ENCODE measurements at regions not wholly inside any gene's neighbourhood (a gene's known extent, or its start where the extent isn't known, plus 50 kb on each side); places are given as distances from the start of the nearest gene placed in this dataset.

GRCh38 chr1:164969253-164969652, 387.3 kb downstream of the LMX1A start:
- Histone ChIP-seq H3K27ac (no peak overlapping the region), H3K36me3 (no peaks in the 10 kb centered on the region), H3K9me3 (no peaks in the 10 kb centered on the region), H3K4me3 (no peak overlapping the region), H3K27me3 (ENCODE audit: low read depth) (no peaks in the 10 kb centered on the region), H3K4me1 (no peaks in the 10 kb centered on the region)
- ATAC-seq (no peak), DNase-seq (no peak)
- intact Hi-C loops (cut with DNase I): no loop called here
- TF ChIP-seq, protein P1, sequence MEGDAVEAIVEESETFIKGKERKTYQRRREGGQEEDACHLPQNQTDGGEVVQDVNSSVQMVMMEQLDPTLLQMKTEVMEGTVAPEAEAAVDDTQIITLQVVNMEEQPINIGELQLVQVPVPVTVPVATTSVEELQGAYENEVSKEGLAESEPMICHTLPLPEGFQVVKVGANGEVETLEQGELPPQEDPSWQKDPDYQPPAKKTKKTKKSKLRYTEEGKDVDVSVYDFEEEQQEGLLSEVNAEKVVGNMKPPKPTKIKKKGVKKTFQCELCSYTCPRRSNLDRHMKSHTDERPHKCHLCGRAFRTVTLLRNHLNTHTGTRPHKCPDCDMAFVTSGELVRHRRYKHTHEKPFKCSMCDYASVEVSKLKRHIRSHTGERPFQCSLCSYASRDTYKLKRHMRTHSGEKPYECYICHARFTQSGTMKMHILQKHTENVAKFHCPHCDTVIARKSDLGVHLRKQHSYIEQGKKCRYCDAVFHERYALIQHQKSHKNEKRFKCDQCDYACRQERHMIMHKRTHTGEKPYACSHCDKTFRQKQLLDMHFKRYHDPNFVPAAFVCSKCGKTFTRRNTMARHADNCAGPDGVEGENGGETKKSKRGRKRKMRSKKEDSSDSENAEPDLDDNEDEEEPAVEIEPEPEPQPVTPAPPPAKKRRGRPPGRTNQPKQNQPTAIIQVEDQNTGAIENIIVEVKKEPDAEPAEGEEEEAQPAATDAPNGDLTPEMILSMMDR (IDR thresholded peaks at IDR 0.05): no peak

- Histone ChIP-seq H3K4me3 (no peak overlapping the region), H3K27ac (no peak overlapping the region), H3K36me3 (no peaks in the 10 kb centered on the region), H3K4me1 (no peaks in the 10 kb centered on the region), H3K27me3 (ENCODE audit: low read depth) (no peaks in the 10 kb centered on the region), H3K9me3 (no peaks in the 10 kb centered on the region)
- no peak for ATAC-seq
- TF ChIP-seq, protein P1 (IDR thresholded peaks at IDR 0.05): no peak
- no peak for DNase-seq
- intact Hi-C loops (cut with DNase I): no loop called here
These were observed 389.2 kb downstream of the LMX1A start for GRCh38 chr1:164967300-164967699.

DNA sequence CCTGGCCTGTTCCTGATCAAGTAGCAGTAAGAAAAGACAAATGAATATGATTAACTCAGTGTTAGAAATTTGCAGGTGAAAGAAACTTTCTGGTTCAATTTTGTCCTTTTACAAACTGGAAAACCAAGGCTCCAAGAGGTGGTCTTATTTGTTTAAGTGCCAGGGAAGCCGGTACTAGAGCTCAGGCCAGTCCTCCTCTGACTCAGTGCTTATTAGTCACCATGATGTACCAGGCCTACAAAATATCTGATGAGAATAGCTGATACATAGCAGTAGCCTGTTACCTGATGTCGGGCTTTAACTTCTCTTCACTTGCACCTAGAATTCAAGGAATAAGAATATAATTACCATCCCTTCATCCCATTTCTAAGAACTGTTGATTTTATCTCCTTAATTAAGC, 394.8 kb downstream of the LMX1A start:
- TF ChIP-seq, protein P1 (IDR thresholded peaks at IDR 0.05): no peak
- DNase-seq: no peak
- no peak for ATAC-seq
- Histone ChIP-seq H3K4me3 (no peak overlapping the region), H3K9me3 (no peaks in the 10 kb centered on the region), H3K27me3 (ENCODE audit: low read depth) (no peaks in the 10 kb centered on the region), H3K4me1 (no peaks in the 10 kb centered on the region), H3K27ac (no peak overlapping the region), H3K36me3 (no peaks in the 10 kb centered on the region)
- intact Hi-C loops (cut with DNase I): no loop called here

- no peak for DNase-seq
- Histone ChIP-seq H3K9me3 (no peaks in the 10 kb centered on the region), H3K27ac (no peak overlapping the region), H3K4me3 (no peak overlapping the region), H3K27me3 (ENCODE audit: low read depth) (no peaks in the 10 kb centered on the region), H3K36me3 (no peaks in the 10 kb centered on the region), H3K4me1 (no peaks in the 10 kb centered on the region)
- intact Hi-C loops (cut with DNase I): no loop called here
- ATAC-seq: peak; percentile 59 to 69
- TF ChIP-seq, protein P1 (IDR thresholded peaks at IDR 0.05): no peak
These were observed 397.3 kb downstream of the LMX1A start for GRCh38 chr1:164958982-164959768.

GRCh38 chr1:164953815-164954214, 394.8 kb downstream of the PBX1 start:
- H3K4me3 ChIP-seq: no peak overlapping the region
- TF ChIP-seq, protein P1 (IDR thresholded peaks at IDR 0.05): no peak
- intact Hi-C loops (cut with DNase I): no loop called here
- H3K9me3 ChIP-seq: peaks cover 5% of the 10 kb centered on the region
- peaks cover 6% of the 10 kb centered on the region for H3K4me1 ChIP-seq
- ATAC-seq: no peak
- no peaks in the 10 kb centered on the region for H3K36me3 ChIP-seq
- no peak for DNase-seq
- no peak overlapping the region for H3K27ac ChIP-seq
- H3K27me3 ChIP-seq (ENCODE audit: low read depth): no peaks in the 10 kb centered on the region

Data from lower lobe of right lung (tissue), 2 donors.